22Rv1 (cell line): ENCODE measurements at regions not wholly inside any gene's neighbourhood (a gene's known extent, or its start where the extent isn't known, plus 50 kb on each side); places are given as distances from the start of the nearest gene placed in this dataset.

Experiments used
- CTCF ChIP-seq: fragments of 450-650 bp; IDR thresholded peaks from 2 replicates; pipeline ENCODE4 v1.5.1; 2017; ENCODE audit warnings: mild to moderate bottlenecking
- ZFX ChIP-seq: fragments of 450-650 bp; IDR thresholded peaks from 2 replicates; pipeline ENCODE4 v1.6.1; 2017; ENCODE audit warnings: antibody characterized with exemption, borderline replicate concordance

- no peak for TF ChIP-seq CTCF
- no peak for TF ChIP-seq ZFX
These were observed 66.6 kb upstream of the RPH3AL start for GRCh38 chr17:419073-419735.
